HUES48 (cell line): ENCODE measurements at regions not wholly inside any gene's neighbourhood (a gene's known extent, or its start where the extent isn't known, plus 50 kb on each side); places are given as distances from the start of the nearest gene placed in this dataset.

Experiments
- H3K27ac ChIP-seq: one replicate; pipeline ENCODE4 v1.7.0; 2013; ENCODE audit warnings: low read depth, low read length, inconsistent platforms
- H3K27me3 ChIP-seq: 2 replicates; pipeline ENCODE4 v1.6.1; 2013; ENCODE audit warnings: mild to moderate bottlenecking, low read length; ENCODE audit not compliant: control insufficient read depth, insufficient read depth
- H3K36me3 ChIP-seq: 2 replicates; pipeline ENCODE4 v1.6.1; 2013; ENCODE audit warnings: low read length; ENCODE audit not compliant: control insufficient read depth, insufficient read depth
- H3K4me1 ChIP-seq: 2 replicates; pipeline ENCODE4 v1.6.1; 2013; ENCODE audit warnings: mild to moderate bottlenecking, low read length; ENCODE audit not compliant: control insufficient read depth, insufficient read depth
- H3K4me3 ChIP-seq: 2 replicates; pipeline ENCODE4 v1.5.1; 2013; ENCODE audit warnings: mild to moderate bottlenecking, low read depth, low read length
- H3K9ac ChIP-seq: 2 replicates; pipeline ENCODE4 v1.6.1; 2013; ENCODE audit warnings: mild to moderate bottlenecking, low read depth, low read length, moderate library complexity
- H3K9me3 ChIP-seq: 2 replicates; pipeline ENCODE4 v1.6.1; 2013; ENCODE audit warnings: low read length; ENCODE audit not compliant: control insufficient read depth, insufficient read depth

- no peak overlapping the region for H3K9ac ChIP-seq
- H3K36me3 ChIP-seq: no peaks in the 10 kb centered on the region
- H3K4me1 ChIP-seq: peaks cover 5% of the 10 kb centered on the region; the same call in 1 of the 2 replicates
- no peaks in the 10 kb centered on the region for H3K27me3 ChIP-seq
- H3K9me3 ChIP-seq: no peaks in the 10 kb centered on the region
- H3K27ac ChIP-seq: peak overlapping the region; percentile 2
- H3K4me3 ChIP-seq: no peak overlapping the region
These were observed 160.1 kb upstream of the CITED2 start for GRCh38 chr6:139534472-139535115.

GRCh38 chr6:139533573-139534471 is 159.4 kb upstream of the CITED2 start:
- Histone ChIP-seq H3K36me3 (no peaks in the 10 kb centered on the region), H3K27ac (peak overlapping the region; percentile 2), H3K27me3 (no peaks in the 10 kb centered on the region), H3K4me1 (peaks cover 5% of the 10 kb centered on the region; the same call in 1 of the 2 replicates), H3K4me3 (no peak overlapping the region), H3K9me3 (no peaks in the 10 kb centered on the region), H3K9ac (no peak overlapping the region; the same call in 1 of the 2 replicates)

GRCh38 chr6:139533171-139533570 is 158.7 kb upstream of the CITED2 start:
- Histone ChIP-seq H3K4me1 (peaks cover 5% of the 10 kb centered on the region; the same call in 1 of the 2 replicates), H3K4me3 (no peak overlapping the region), H3K27me3 (no peaks in the 10 kb centered on the region), H3K9ac (no peak overlapping the region), H3K27ac (no peak overlapping the region), H3K9me3 (no peaks in the 10 kb centered on the region), H3K36me3 (no peaks in the 10 kb centered on the region)

- H3K27me3 ChIP-seq: no peaks in the 10 kb centered on the region
- no peak overlapping the region for H3K9ac ChIP-seq
- H3K9me3 ChIP-seq: 0 out of 2 replicates have a peak, but pooled peaks cover 3% of the 10 kb centered on the region
- H3K27ac ChIP-seq: no peak overlapping the region
- H3K36me3 ChIP-seq: no peaks in the 10 kb centered on the region
- H3K4me3 ChIP-seq: no peak overlapping the region
- peaks cover 5% of the 10 kb centered on the region; the same call in 1 of the 2 replicates for H3K4me1 ChIP-seq
These were observed 157.0 kb upstream of the CITED2 start for GRCh38 chr6:139531148-139532115.

GRCh38 chr6:139530561-139530960 is 156.1 kb upstream of the CITED2 start:
- Histone ChIP-seq H3K27me3 (no peaks in the 10 kb centered on the region), H3K9me3 (0 out of 2 replicates have a peak, but pooled peaks cover 3% of the 10 kb centered on the region), H3K27ac (no peak overlapping the region), H3K9ac (no peak overlapping the region), H3K36me3 (no peaks in the 10 kb centered on the region), H3K4me1 (peaks cover 5% of the 10 kb centered on the region; the same call in 1 of the 2 replicates), H3K4me3 (no peak overlapping the region)

- no peak overlapping the region for H3K9ac ChIP-seq
- no peak overlapping the region for H3K27ac ChIP-seq
These were observed 155.0 kb upstream of the CITED2 start for GRCh38 chr6:139529420-139529819.

GRCh38 chr6:139528471-139528870 is 154.0 kb upstream of the CITED2 start:
- no peaks in the 10 kb centered on the region for H3K36me3 ChIP-seq
- H3K9ac ChIP-seq: no peak overlapping the region
- no peak overlapping the region for H3K27ac ChIP-seq
- 0 out of 2 replicates have a peak, but pooled peaks cover 3% of the 10 kb centered on the region for H3K9me3 ChIP-seq
- H3K4me3 ChIP-seq: no peak overlapping the region
- no peaks in the 10 kb centered on the region for H3K27me3 ChIP-seq
- H3K4me1 ChIP-seq: no peaks in the 10 kb centered on the region

More at GRCh38 chr6:139529420-139529819, 155.0 kb upstream of the CITED2 start:
- H3K9me3 ChIP-seq: 0 out of 2 replicates have a peak, but pooled peaks cover 3% of the 10 kb centered on the region
- H3K4me3 ChIP-seq: no peak overlapping the region
- H3K36me3 ChIP-seq: no peaks in the 10 kb centered on the region
- H3K4me1 ChIP-seq: peaks cover 5% of the 10 kb centered on the region; the same call in 1 of the 2 replicates
- no peaks in the 10 kb centered on the region for H3K27me3 ChIP-seq

- H3K36me3 ChIP-seq: no peaks in the 10 kb centered on the region
- no peak overlapping the region for H3K9ac ChIP-seq
- H3K27me3 ChIP-seq: no peaks in the 10 kb centered on the region
- H3K4me1 ChIP-seq: no peaks in the 10 kb centered on the region
- no peak overlapping the region for H3K4me3 ChIP-seq
- H3K27ac ChIP-seq: no peak overlapping the region
- 0 out of 2 replicates have a peak, but pooled peaks cover 3% of the 10 kb centered on the region for H3K9me3 ChIP-seq
These were observed 151.0 kb upstream of the CITED2 start for GRCh38 chr6:139525415-139525814.

GRCh38 chr6:139523986-139524385 is 149.5 kb upstream of the CITED2 start:
- no peak overlapping the region for H3K9ac ChIP-seq
- 0 out of 2 replicates have a peak, but pooled peaks cover 3% of the 10 kb centered on the region for H3K9me3 ChIP-seq
- no peak overlapping the region for H3K27ac ChIP-seq
- H3K27me3 ChIP-seq: no peaks in the 10 kb centered on the region
- H3K36me3 ChIP-seq: no peaks in the 10 kb centered on the region
- no peaks in the 10 kb centered on the region for H3K4me1 ChIP-seq
- H3K4me3 ChIP-seq: no peak overlapping the region

GRCh38 chr6:139522511-139523220 is 148.2 kb upstream of the CITED2 start:
- no peak overlapping the region for H3K9ac ChIP-seq
- H3K27me3 ChIP-seq: no peaks in the 10 kb centered on the region
- 0 out of 2 replicates have a peak, but pooled peaks cover 3% of the 10 kb centered on the region for H3K9me3 ChIP-seq
- H3K27ac ChIP-seq: no peak overlapping the region
- H3K36me3 ChIP-seq: no peaks in the 10 kb centered on the region
- H3K4me1 ChIP-seq: no peaks in the 10 kb centered on the region
- no peak overlapping the region for H3K4me3 ChIP-seq
